Stimulated activated naive B cell treated with anti-CD40 and anti-IgM and Interleukin-4, amounts not matched to agents 10 μg/mL and 1 μg/mL and 100 μg/mL, for 72 hours (primary cell): ENCODE measurements at regions not wholly inside any gene's neighbourhood (a gene's known extent, or its start where the extent isn't known, plus 50 kb on each side); places are given as distances from the start of the nearest gene placed in this dataset.

Experiments used
- ATAC-seq, 2 donors: fragments of 150-1000 bp; cut with Tn5 transposase; replicated peaks; 2 replicates each; pipeline ENCODE4 v1.10.0; 2021; ENCODE audit warnings: moderate library complexity in 1 of 2
- DNase-seq: peaks from one replicate; pipeline ENCODE4 v3.0.0; 2021
- H3K27ac Mint-ChIP-seq: one replicate; pipeline ENCODE4 v1.8.0; 2022; ENCODE audit warnings: mild to moderate bottlenecking, mixed read lengths
- H3K27me3 Mint-ChIP-seq, 2 donors: one replicate each; pipeline ENCODE4 v1.8.0; 2022; ENCODE audit warnings: mixed read lengths in 2 of 2
- H3K36me3 Mint-ChIP-seq, 2 donors: one replicate each; pipeline ENCODE4 v1.8.0; 2022; ENCODE audit warnings: mixed read lengths in 2 of 2, mild to moderate bottlenecking in 1 of 2
- H3K4me1 Mint-ChIP-seq, 2 donors: one replicate each; pipeline ENCODE4 v1.8.0; 2022; ENCODE audit warnings: mixed read lengths in 2 of 2, mild to moderate bottlenecking in 1 of 2
- H3K4me3 Mint-ChIP-seq, 2 donors: one replicate each; pipeline ENCODE4 v1.8.0; 2022; ENCODE audit warnings: mild to moderate bottlenecking in 2 of 2, mixed read lengths in 2 of 2, moderate library complexity in 1 of 2
- H3K9me3 Mint-ChIP-seq, 2 donors: one replicate each; pipeline ENCODE4 v1.8.0; 2022; ENCODE audit warnings: mixed read lengths in 2 of 2, mild to moderate bottlenecking in 1 of 2

DNA sequence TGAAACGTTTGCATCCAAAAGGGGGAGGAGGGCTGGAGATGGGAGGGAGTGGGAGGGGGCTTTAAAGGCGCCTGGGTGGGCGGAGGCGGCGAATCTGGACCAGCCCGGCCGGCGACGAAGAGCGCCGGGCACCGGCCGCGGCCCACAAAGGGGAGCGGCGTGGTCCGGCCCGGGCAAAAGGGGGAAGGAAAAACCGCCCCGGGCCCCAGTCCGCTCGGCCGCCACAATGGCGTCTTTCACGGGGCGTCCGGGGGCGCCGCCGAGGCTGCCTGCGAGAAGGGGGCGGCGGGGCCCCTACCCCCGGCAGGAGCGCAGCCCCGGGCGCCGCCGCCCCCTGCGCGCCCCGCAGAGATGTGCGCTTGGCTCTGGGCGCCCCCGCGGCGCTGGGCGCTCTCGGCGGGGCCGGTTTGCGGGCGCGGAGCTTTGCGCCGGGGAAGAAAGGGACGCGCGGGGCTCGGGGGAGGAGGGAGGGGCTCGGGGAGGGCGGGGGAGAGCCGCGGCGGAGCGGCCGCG, 108.1 kb upstream of the KCTD1 start:
- ATAC-seq (peak in 1 of 2 donors; percentile 10), DNase-seq (no peak)
- Mint-ChIP-seq H3K27ac (no peak overlapping the region), H3K4me3 (peak overlapping the region; percentile 54 to 68), H3K4me1 (peaks cover 7 to 11% of the 10 kb centered on the region in 2 donors), H3K36me3 (no peaks in the 10 kb centered on the region), H3K27me3 (peaks cover 55 to 70% of the 10 kb centered on the region in 2 donors), H3K9me3 (no peaks in the 10 kb centered on the region)

DNA sequence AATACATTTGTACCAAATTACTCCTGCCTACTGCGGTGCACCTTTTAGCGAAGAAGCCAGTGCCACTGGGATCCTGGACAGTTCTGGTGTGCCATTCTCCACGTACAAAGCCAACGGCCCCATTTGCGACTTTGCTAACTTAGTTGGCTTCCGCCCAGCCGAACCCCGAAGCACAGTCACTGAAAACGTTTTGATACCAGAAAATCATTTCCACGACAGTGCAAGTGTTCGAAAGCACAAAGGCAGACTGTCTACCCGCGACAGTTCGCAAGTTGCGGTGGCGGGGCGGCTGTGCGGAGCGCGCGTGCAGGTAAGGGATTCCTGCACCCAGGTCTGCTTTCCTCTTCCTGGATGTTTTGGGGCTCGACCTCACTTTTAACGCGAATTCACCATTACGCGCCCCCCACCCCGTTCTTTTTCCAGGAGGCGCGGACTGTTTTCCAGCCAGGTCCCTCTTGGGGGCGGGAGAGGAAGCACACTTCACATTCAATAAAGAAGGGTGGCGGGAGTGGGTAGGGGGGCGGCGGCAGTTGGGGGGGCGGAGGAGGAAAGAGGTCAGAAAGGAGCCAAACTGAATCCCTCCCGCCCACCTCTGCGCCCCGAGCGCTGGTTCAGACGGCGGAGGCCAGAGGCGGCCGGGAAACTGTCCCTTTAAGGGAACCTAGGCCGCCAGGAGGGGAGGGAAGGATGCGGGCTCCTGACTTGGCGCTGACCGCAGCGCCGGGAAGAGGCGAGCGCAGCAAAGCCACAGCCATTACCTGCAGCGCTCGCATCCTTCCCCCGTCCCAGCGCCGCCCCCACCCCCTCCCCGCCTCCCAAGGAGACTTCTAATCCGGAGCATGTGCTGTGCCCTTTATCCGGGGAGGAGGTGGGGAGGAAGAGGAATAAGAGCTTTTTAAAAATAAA, 107.4 kb upstream of the KCTD1 start:
- peaks cover 61 to 73% of the 10 kb centered on the region in 2 donors for H3K27me3 Mint-ChIP-seq
- DNase-seq (no peak), ATAC-seq (no peak)
- no peaks in the 10 kb centered on the region for H3K36me3 Mint-ChIP-seq
- H3K4me3 Mint-ChIP-seq: peak overlapping the region; percentile 54 to 68
- H3K9me3 Mint-ChIP-seq: no peaks in the 10 kb centered on the region
- H3K27ac Mint-ChIP-seq: no peak overlapping the region
- H3K4me1 Mint-ChIP-seq: peaks cover 7 to 11% of the 10 kb centered on the region in 2 donors

DNA sequence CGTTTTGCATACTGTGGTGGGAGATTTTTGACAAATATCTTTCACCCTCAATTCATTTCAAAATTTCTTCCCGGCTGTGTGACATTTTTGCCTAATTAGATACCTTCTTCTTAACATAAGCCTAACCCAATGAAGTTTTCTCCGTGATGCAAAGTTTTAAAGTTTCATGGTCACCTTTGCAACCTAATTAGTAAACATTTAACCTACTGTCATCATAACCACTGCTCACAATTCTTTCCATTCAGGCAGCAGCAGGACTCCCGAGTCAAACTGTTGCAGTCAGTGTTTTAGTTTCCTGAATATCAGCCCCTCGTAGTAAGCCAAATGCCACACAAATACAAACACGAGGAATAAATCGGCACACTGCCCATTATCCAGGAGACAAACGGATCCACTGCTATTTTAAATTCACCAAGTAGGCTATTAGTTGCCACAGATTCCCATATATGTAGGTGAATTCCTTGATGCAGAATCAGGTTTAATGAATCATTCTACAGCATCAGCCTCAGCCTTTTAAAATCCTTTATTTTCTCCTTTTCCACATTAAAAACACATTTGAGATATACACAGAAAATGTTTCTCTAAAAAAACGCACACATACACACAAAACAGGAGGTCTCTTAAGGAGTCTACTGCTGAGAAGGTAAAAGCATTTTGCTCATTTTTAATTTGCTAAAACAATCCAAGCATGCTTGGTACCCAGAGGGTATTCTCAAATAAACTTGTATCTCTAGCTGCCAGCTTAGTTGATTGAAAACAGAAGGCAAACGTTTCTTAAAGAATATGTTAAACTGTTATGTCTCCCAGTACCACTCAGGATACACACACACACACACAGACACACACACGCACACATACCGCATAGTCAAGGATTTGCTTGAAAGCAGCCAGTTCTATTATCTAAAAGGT, 106.5 kb upstream of the KCTD1 start:
- Mint-ChIP-seq H3K27ac (no peak overlapping the region), H3K36me3 (no peaks in the 10 kb centered on the region), H3K9me3 (no peaks in the 10 kb centered on the region), H3K4me3 (peak overlapping the region in 1 of 2 donors; percentile 7), H3K4me1 (peaks cover 7 to 11% of the 10 kb centered on the region in 2 donors), H3K27me3 (peaks cover 63 to 77% of the 10 kb centered on the region in 2 donors)
- DNase-seq (no peak), ATAC-seq (no peak)

DNA sequence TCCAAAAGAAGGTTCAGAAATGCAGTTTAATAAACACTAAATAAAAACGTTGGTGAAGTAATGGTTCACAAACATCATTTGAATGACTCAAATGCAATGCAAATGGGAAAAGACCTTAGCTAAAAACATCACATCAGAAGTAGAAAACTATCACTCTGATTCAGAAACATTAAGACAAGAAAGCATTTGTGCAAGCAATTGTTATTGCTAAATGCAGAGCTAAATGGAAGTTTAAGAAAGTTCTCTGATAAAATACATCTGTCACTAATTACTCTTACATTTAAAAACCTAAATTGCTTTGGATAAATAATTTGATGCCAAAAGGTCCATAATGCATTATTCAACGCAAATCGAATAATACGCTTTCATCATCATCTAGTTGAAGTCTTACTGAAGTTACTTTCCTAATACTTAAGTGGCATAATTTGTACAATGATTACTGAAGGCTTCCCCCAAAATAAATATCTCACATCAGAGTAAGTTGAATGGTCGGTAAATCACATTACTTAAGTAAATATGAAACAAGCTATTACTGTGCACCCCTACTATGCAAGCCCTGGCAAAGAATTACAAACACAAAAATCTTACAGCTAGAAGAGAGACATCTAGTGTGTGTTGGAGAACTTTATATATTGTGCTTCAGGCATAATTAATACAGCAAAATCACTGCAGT, 105.7 kb upstream of the KCTD1 start:
- Mint-ChIP-seq H3K4me3 (no peak overlapping the region), H3K27ac (no peak overlapping the region), H3K36me3 (no peaks in the 10 kb centered on the region), H3K27me3 (peaks cover 62 to 75% of the 10 kb centered on the region in 2 donors), H3K4me1 (peaks cover 7 to 11% of the 10 kb centered on the region in 2 donors), H3K9me3 (no peaks in the 10 kb centered on the region)
- ATAC-seq (no peak), DNase-seq (no peak)

DNA sequence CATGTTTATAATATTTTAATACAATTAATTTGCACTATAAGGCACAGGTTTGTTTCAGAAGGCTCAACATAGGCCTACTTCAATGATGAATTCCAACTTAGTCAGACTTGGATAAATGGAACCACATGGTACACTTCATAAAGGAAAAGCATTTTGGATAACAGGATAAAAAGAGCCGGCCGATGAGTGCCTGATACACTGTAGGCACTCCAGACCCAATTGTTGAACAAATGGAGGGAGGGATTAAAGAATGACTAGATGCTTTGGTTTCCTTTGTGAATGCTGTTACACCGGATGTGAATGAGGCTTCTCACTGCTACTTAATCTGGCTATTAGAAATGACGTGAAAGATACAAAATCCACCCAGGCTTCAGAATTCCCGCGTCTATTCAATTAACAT, 104.1 kb upstream of the KCTD1 start:
- H3K36me3 Mint-ChIP-seq: no peaks in the 10 kb centered on the region
- H3K9me3 Mint-ChIP-seq: no peaks in the 10 kb centered on the region
- no peak overlapping the region for H3K27ac Mint-ChIP-seq
- ATAC-seq (no peak), DNase-seq (no peak)
- peaks cover 46 to 59% of the 10 kb centered on the region in 2 donors for H3K27me3 Mint-ChIP-seq
- H3K4me1 Mint-ChIP-seq: peaks cover 4 to 9% of the 10 kb centered on the region in 2 donors
- H3K4me3 Mint-ChIP-seq: no peak overlapping the region

DNA sequence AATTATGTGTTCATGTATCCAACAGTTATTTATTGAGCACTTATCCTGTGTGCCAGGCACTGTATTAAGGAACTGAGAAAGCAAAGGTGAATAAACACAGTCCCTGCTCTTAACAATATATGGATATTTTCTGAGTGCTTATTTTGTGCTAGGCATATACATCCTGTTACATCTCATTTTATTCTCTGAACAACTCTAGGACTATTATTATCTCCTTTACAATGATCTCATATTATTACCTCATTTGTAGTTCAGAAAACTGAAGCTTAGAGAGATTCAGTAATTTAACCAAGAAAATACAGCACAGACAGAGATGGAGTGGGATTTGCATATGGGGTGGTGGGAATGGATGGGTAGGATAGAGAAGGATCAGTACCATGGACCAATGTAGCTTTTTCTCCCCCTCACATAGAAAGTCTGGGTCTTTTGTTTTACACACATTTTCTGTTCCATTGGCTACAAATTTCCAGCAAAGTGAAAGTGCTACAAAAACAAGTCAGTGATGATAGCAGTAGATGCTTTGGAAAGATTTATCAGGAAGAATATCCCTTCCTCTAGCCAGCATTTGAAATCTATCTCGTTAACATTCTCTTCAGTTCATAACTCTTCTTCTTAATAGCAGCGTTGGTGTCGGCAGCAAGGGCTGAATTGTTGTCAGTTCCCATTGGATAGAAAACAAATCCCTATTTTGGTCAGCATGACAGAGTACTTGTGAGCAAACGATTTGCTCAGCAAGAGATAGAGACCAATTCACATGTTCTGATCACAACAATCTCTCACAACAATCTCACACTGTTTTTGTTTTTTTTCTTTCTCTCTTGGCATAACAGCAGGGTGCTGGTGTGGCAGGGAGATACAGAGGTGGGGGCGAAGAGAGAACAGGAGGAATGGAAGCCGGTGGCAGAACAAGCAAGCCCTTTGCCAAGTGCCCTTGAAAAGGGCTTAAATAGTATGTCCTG, 102.2 kb upstream of the KCTD1 start:
- H3K4me3 Mint-ChIP-seq: no peak overlapping the region
- peaks cover 0 to 3% of the 10 kb centered on the region in 2 donors for H3K4me1 Mint-ChIP-seq
- H3K9me3 Mint-ChIP-seq: no peaks in the 10 kb centered on the region
- DNase-seq (no peak), ATAC-seq (peak in 1 of 2 donors; percentile 16)
- H3K36me3 Mint-ChIP-seq: no peaks in the 10 kb centered on the region
- H3K27ac Mint-ChIP-seq: no peak overlapping the region
- H3K27me3 Mint-ChIP-seq: peaks cover 38 to 51% of the 10 kb centered on the region in 2 donors

DNA sequence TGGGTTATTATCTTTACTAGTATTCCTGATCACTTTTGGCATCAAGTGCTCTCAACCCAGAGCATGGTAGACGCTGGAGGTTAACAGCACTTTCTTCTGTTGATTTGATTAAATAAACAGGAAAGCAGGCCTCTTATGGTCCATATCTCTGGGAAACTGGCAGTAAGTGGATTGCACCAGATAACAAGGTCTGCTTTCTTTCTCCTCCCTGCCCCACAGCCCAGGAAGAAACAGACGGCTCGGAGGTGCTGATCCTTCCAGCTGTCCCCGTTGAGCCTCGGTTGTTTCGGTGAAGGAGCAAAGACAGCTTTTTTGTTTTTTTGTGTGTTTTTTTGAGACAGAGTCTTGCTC, 100.8 kb upstream of the KCTD1 start:
- Mint-ChIP-seq H3K36me3 (no peaks in the 10 kb centered on the region), H3K4me1 (no peaks in the 10 kb centered on the region), H3K4me3 (no peak overlapping the region), H3K27me3 (peaks cover 30 to 40% of the 10 kb centered on the region in 2 donors), H3K9me3 (no peaks in the 10 kb centered on the region), H3K27ac (no peak overlapping the region)
- DNase-seq: no peak
- no peak for ATAC-seq

DNA sequence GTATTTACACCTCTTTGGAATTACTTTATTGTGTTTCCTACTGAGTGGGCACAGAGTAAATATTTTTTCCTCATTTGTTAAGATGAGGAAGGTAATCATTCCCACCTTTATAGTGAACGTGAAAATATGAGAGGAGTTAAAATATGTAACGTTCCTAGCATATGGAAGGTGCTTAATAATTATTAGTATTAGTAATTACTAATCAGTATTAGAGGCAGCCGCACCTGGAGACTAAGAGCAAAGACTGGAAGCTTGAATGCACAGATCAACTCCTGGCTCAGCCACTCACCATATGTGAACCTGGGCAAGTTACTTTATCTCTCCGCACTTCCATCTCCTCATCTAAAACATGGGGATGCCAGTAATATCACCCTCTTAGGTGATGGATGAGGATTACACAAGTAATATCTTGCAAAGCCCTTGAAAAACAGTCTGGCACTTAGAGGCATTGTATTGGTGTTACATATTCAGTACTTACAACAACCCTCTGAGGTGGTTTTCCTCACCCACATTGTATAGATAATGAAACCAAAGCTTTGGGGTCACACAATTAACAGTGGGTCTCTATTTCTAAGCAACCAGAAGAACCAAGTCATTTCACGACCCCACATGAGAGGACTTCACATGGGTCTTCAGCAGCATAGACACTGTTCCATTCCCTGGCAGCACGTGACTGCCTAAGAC, 100.3 kb upstream of the KCTD1 start:
- no peaks in the 10 kb centered on the region for H3K36me3 Mint-ChIP-seq
- no peak for ATAC-seq

DNA sequence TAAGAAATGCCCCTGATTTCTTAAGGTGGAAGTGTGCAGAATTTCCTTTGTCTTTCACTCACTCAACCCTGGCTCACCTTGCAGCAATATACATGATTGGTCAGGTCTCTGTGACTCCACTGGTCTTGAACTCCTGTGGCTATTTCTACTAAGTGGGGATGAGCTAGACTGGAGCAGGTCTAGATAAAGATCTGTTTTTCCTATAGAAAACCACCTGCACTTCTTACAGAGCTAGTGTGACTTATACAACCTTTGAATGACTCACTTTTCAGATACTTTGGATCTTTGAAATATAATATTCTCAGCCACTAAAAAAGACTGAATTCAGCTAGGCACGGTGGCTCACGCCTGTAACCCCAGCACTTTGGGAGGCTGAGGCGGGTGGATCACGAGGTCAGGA, 98.5 kb upstream of the KCTD1 start:
- Mint-ChIP-seq H3K27ac (no peak overlapping the region), H3K9me3 (no peaks in the 10 kb centered on the region), H3K4me1 (peaks cover 0 to 2% of the 10 kb centered on the region in 2 donors), H3K4me3 (no peak overlapping the region), H3K27me3 (peaks cover 35% of the 10 kb centered on the region in 2 donors), H3K36me3 (no peaks in the 10 kb centered on the region)
- ATAC-seq (no peak), DNase-seq (no peak)

More for the DNA sequence above, 100.3 kb upstream of the KCTD1 start:
- H3K27ac Mint-ChIP-seq: no peak overlapping the region
- no peak for DNase-seq
- peaks cover 33 to 41% of the 10 kb centered on the region in 2 donors for H3K27me3 Mint-ChIP-seq
- no peaks in the 10 kb centered on the region for H3K4me1 Mint-ChIP-seq
- no peaks in the 10 kb centered on the region for H3K9me3 Mint-ChIP-seq
- H3K4me3 Mint-ChIP-seq: no peak overlapping the region

DNA sequence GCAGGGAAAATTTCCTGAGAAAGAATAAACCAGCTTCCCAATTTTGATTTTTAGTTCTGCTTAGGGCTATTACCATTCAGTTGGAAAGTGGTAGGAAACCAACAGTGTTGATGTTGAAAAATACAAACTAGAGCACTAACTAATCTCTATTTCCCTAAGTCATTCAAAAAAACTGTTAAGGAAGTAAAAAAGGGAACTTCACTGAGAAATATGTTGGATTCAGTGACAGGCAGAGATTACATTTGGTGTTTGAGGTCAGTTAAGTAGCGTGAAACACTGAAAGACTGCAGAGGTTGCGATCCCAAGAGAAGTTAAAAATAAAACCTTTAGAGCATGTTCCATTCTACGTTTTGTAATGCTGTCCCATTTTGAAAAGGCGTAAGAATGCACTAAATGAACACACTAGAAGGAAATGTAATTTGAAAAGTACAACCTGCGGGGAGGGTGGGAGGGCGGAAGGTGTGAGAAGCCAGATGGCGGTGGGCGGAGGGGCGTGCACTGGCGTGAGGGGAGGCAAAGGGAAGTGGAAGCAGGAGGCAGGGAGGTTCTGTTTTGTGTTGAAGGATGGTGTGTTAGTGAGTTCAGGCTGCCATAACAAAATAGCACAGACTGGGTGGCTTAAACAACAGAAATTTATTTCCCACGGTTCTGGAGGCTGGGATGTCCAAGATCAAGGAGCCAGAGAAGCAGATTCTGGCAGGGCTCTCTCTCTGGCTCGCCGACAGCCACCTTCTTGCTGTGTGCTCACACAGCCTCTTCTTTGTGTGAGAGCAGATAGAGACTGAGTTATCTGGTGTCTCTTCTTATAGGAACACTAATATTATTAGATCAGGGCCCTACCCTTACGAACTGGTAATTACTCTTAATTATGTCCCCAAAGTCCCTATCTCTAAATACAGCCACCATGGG, 94.3 kb upstream of the KCTD1 start:
- Mint-ChIP-seq H3K4me1 (peaks cover 0 to 2% of the 10 kb centered on the region in 2 donors), H3K27me3 (peaks cover 11 to 19% of the 10 kb centered on the region in 2 donors), H3K4me3 (no peak overlapping the region), H3K27ac (no peak overlapping the region), H3K9me3 (no peaks in the 10 kb centered on the region), H3K36me3 (no peaks in the 10 kb centered on the region)
- DNase-seq (no peak), ATAC-seq (no peak)

DNA sequence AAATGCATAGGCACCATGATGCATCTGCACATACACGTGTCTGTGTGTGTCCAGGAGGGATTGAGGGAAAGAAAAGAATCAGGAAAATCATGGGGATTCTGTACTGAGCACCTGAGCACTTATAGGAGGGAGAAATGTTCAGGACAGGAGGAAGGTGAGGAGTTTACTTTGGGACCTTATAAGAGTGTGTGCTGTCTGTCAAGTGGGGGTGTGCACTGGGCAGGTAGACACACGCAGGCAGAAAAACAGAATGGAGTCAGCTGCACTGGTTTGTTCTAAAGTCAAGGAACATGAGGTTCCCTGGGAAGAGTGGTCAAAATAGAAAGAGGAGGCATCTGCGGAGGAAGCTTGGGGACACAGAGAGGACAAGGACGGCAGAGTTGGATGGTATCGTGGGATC, 92.2 kb upstream of the KCTD1 start:
- Mint-ChIP-seq H3K4me3 (no peak overlapping the region), H3K9me3 (no peaks in the 10 kb centered on the region), H3K4me1 (peaks cover 0 to 2% of the 10 kb centered on the region in 2 donors), H3K27ac (no peak overlapping the region), H3K27me3 (peaks cover 11 to 23% of the 10 kb centered on the region in 2 donors), H3K36me3 (no peaks in the 10 kb centered on the region)
- no peak for DNase-seq
- ATAC-seq: no peak

DNA sequence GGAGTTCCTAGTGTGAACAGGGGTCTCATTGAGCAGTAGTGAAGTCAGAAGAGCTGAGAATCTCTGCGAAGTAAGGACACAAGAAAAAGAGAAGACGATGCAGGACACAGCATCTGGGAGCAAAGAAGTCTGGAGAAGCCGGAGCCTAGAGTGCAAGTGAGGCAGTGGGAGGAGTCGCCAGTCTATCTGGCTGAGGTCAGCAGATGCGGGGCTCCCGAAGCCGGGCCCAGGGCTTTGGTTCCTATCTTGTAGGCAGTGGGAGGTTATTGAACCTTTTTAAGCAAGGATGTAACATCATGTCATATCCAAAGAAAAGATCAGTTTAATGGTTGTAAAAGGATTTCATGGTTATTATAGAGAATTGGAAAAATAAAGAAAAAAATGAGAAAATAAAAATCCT, 90.8 kb upstream of the KCTD1 start:
- Mint-ChIP-seq H3K9me3 (no peaks in the 10 kb centered on the region), H3K4me1 (peaks cover 0 to 2% of the 10 kb centered on the region in 2 donors), H3K36me3 (no peaks in the 10 kb centered on the region), H3K27me3 (peaks cover 10 to 23% of the 10 kb centered on the region in 2 donors), H3K4me3 (no peak overlapping the region), H3K27ac (no peak overlapping the region)
- no peak for ATAC-seq
- DNase-seq: no peak
